Gastroesophageal sphincter (tissue), 4 donors: ENCODE measurements at regions not wholly inside any gene's neighbourhood (a gene's known extent, or its start where the extent isn't known, plus 50 kb on each side); places are given as distances from the start of the nearest gene placed in this dataset.

Source experiments
- ATAC-seq: fragments of 150-250 bp; one replicate; pipeline ENCODE4 v1.9.1; 2016; ENCODE audit warnings: mild to moderate bottlenecking, moderate library complexity
- H3K27ac ChIP-seq, 4 donors: fragments of 200-600 bp; sonication (generic) in 3 of 4; 1 replicate in 3 of 4; 2 replicates in 1 of 4; pipeline ENCODE4 v1.5.1; 2016 to 2019
- H3K27me3 ChIP-seq: fragments of 200-600 bp; sonication (generic); one replicate; pipeline ENCODE4 v1.5.1; 2019
- H3K36me3 ChIP-seq, 2 donors: fragments of 200-600 bp; sonication (generic); one replicate each; pipeline ENCODE4 v1.5.1; 2019; ENCODE audit warnings: control low read depth in 1 of 2
- H3K4me1 ChIP-seq, 3 donors: fragments of 200-600 bp; sonication (generic); 1 replicate in 2 of 3; 2 replicates in 1 of 3; pipeline ENCODE4 v1.5.1; 2016 to 2019; ENCODE audit warnings: control low read depth in 2 of 3
- H3K4me3 ChIP-seq, 2 donors: fragments of 200-600 bp; sonication (generic); one replicate each; pipeline ENCODE4 v1.5.1; 2019; ENCODE audit warnings: mild to moderate bottlenecking in 1 of 2, moderate library complexity in 1 of 2
- H3K9me3 ChIP-seq, 3 donors: fragments of 200-600 bp; sonication (generic); one replicate each; pipeline ENCODE4 v1.5.1; 2017 to 2019; ENCODE audit warnings: control low read depth in 2 of 3
- CTCF ChIP-seq, 4 experiments: fragments of 200-600 bp in 2 of 4; fragments of 450-650 bp in 2 of 4; sonication (generic) in 1 of 4; IDR thresholded peaks; one replicate each; pipeline ENCODE4 v1.5.1; 2017 to 2019; ENCODE audit warnings: antibody characterized with exemption in 4 of 4, mild to moderate bottlenecking in 2 of 4, moderate library complexity in 2 of 4
- EP300 ChIP-seq: sonication (generic); formaldehyde crosslinking; IDR thresholded peaks from one replicate; pipeline ENCODE4 v1.6.1; 2017; ENCODE audit warnings: antibody characterized with exemption, mild to moderate bottlenecking
- POLR2A ChIP-seq, 2 donors: fragments of 450-650 bp; IDR thresholded peaks; one replicate each; pipeline ENCODE4 v1.6.1; 2017; ENCODE audit warnings: antibody characterized with exemption in 2 of 2, mild to moderate bottlenecking in 2 of 2, moderate library complexity in 1 of 2
- POLR2AphosphoS5 ChIP-seq: sonication (generic); formaldehyde crosslinking; IDR thresholded peaks from one replicate; pipeline ENCODE4 v1.6.1; 2017; ENCODE audit warnings: antibody characterized with exemption
- WGBS, 2 donors: methylation state at CpG; one replicate each; pipeline ENCODE4 v1.1.5; 2018; ENCODE audit warnings: low coverage in 1 of 2; 5-methylcytosine and 5-hydroxymethylcytosine counted together

GRCh38 chr5:61600945-61601511 is 269.0 kb downstream of the ZSWIM6 start:
- no peak for ATAC-seq
- TF ChIP-seq CTCF (IDR thresholded peaks at IDR 0.05) (no peak), POLR2AphosphoS5 (no peak), EP300 (no peak), POLR2A (IDR thresholded peaks at IDR 0.05) (no peak)

DNA sequence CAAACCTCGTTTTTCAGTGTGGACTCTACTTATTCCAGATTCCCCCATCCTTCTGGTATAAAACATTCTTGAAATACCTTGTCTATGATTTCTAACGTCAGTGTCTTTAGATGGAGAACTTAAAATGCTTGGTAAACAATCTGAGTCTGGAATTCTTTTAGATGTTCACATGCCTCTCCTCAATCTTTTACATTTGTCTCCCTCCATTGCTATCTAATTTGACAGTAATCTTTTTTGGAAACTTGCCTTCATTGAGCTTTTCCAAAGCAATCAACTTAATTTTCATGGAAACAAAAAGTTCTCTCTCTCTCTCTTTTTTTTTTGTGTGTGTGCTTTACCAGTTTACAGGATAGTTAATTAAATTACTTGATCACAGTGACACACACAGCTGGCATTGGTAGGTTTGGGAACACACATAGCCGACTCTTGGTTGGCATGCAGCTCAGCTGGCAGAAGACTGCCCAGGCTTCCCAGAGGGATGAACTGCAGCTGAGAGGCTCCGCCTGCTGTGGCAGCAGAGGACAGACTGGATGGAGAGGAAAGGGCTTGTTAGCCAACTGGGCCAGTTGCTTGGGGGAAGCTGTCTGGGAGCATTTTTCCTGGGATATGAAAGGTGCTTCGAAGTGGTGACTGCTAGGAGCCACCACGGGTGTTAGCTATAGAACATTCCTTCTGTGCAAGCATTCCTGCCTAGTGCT is 271.3 kb downstream of the ZSWIM6 start:
- H3K4me3 ChIP-seq: no peak overlapping the region
- H3K4me1 ChIP-seq: peaks cover 0 to 21% (median 0%) of the 10 kb centered on the region in 3 donors
- H3K27me3 ChIP-seq: peaks cover 3% of the 10 kb centered on the region
- no peak for ATAC-seq
- no peaks in the 10 kb centered on the region for H3K36me3 ChIP-seq
- 44 to 49% methylated on average over 3 to 5 of the region's 6 CpGs for WGBS, 2 donors
- TF ChIP-seq CTCF (IDR thresholded peaks at IDR 0.05): peak in 1 of 4 experiments; percentile 10
- TF ChIP-seq EP300: no peak
- H3K9me3 ChIP-seq: no peaks in the 10 kb centered on the region
- H3K27ac ChIP-seq: no peak overlapping the region

More at GRCh38 chr5:61600945-61601511, 269.0 kb downstream of the ZSWIM6 start:
- Histone ChIP-seq H3K4me1 (peaks cover 0 to 21% (median 0%) of the 10 kb centered on the region in 3 donors), H3K36me3 (no peaks in the 10 kb centered on the region), H3K4me3 (no peak overlapping the region), H3K27ac (no peak overlapping the region), H3K9me3 (no peaks in the 10 kb centered on the region), H3K27me3 (no peaks in the 10 kb centered on the region)
- 72 to 93% methylated on average over 3 to 5 of the region's 5 CpGs for WGBS, 2 donors

DNA sequence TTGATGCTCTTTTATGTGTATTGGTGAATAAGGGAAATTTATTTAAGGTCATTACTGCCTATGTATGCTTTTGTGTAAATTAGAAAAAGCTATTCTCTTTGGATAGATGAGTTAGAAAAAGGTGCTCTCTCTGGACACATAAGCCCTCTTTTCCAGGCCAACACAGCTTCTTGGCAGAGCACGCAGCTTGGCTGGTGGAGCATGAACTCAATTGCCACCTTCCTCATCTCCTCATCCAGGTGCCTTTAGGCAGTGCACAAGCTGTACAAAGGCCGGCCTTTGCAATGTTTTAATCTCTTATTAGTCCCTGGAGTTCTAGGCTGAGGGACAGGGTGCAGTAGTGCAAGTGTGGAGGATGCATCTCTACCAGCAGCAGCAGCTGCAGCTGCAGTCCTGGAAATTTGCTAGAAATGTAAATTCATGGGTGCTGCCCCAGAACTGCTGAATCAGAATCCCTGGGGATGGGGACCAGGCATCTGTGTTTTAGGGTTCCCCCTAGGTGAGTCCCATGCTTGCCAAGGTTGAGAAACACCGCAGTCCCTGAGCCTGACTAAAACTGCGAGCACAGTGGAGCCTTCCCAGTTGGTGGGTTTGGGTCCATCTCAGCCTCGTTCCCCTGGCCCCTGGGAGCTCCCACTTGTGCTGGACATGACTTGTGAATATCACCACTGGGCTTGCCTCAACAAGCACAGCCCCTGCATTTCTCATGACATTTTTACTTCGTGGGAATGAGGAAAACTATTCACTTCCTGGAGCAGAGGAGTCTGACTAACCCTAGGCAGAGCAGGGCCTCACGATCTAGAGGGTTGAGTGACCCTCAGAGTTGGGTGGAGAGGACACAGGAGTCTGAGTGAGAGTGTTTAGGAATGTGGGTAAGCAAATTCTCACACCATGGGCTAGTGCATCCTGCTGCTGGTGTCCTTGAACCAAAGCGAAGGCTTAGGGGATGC is 272.3 kb downstream of the ZSWIM6 start:
- H3K27me3 ChIP-seq: peaks cover 3% of the 10 kb centered on the region
- no peak for ATAC-seq
- H3K27ac ChIP-seq: no peak overlapping the region
- H3K4me3 ChIP-seq: no peak overlapping the region
- H3K4me1 ChIP-seq: peaks cover 0 to 21% (median 0%) of the 10 kb centered on the region in 3 donors
- H3K36me3 ChIP-seq: no peaks in the 10 kb centered on the region
- no peaks in the 10 kb centered on the region for H3K9me3 ChIP-seq
- WGBS, 2 donors: 85 to 100% methylated on average over 3 to 4 of the region's 8 CpGs
- no peak for TF ChIP-seq POLR2AphosphoS5
- no peak for TF ChIP-seq POLR2A (IDR thresholded peaks at IDR 0.05)
- TF ChIP-seq EP300: no peak
- TF ChIP-seq CTCF (IDR thresholded peaks at IDR 0.05): no peak

DNA sequence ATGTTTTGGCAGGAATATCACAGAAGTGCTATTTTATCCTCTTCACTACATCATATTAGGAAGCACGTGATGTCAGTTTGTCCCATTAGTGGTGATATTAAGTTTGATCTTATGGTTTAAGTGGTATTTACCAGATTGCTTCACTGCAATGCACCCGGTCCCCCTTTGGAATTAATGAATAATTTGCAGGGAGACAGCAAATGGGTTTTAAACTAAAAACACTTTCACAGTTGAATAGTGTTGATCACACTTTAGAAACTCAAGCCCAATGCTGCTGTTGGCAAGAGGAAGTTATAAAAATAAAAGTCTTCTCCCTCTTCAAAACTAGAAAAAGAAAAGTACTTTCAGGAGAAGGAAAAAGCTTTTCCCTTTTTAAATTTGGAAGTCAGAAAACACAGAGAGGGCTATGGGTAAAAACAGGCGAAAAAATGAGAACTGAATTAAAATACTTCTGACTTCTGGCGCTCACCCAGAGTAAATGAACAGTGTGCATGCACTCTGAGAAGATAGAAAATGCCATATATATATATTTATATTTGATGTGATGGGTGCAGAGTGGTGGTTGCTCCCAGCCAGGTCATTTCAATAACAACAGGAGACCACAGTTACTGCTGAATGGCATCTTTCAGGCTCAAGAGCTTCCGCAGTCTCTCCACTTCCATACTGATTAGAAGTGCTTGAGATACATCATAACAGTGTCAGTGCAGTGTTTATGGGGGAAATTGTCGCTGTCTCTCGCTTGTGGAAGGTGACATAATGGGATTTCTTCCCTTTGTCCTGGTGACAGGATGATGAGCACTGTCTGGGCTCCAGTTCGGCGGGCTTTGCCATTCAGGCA is 278.0 kb downstream of the ZSWIM6 start:
- H3K27me3 ChIP-seq: peaks cover 3% of the 10 kb centered on the region

More for the DNA sequence above, 278.0 kb downstream of the ZSWIM6 start:
- no peak for ATAC-seq
- H3K4me3 ChIP-seq: no peak overlapping the region
- 61 to 70% methylated on average over 6 to 9 of the region's 9 CpGs for WGBS, 2 donors
- H3K27ac ChIP-seq: no peak overlapping the region
- no peaks in the 10 kb centered on the region for H3K36me3 ChIP-seq
- H3K4me1 ChIP-seq: no peaks in the 10 kb centered on the region
- H3K9me3 ChIP-seq: no peaks in the 10 kb centered on the region
- TF ChIP-seq CTCF (IDR thresholded peaks at IDR 0.05): no peak
- TF ChIP-seq POLR2AphosphoS5: no peak
- no peak for TF ChIP-seq POLR2A (IDR thresholded peaks at IDR 0.05)
- no peak for TF ChIP-seq EP300
